GM23248 (cell line): ENCODE measurements at regions not wholly inside any gene's neighbourhood (a gene's known extent, or its start where the extent isn't known, plus 50 kb on each side); places are given as distances from the start of the nearest gene placed in this dataset.

Source experiments
- EZH2 ChIP-seq: fragments of 200-600 bp; sonication (generic); IDR thresholded peaks from 2 replicates; pipeline ENCODE4 v1.6.1; 2018; ENCODE audit warnings: antibody characterized with exemption, mild to moderate bottlenecking; ENCODE audit not compliant: insufficient read depth, poor library complexity, severe bottlenecking
- EZH2phosphoT487 ChIP-seq: fragments of 200-600 bp; sonication (generic); IDR thresholded peaks from 2 replicates; pipeline ENCODE4 v1.6.1; 2018; ENCODE audit warnings: antibody characterized with exemption, moderate library complexity, mild to moderate bottlenecking, low read depth; ENCODE audit not compliant: insufficient read depth

GRCh38 chr18:54776282-54776977, 51.8 kb upstream of the RAB27B start:
- TF ChIP-seq EZH2phosphoT487 (no peak), EZH2 (no peak)
